Neural progenitor cell (in vitro differentiated cells): ENCODE measurements at regions not wholly inside any gene's neighbourhood (a gene's known extent, or its start where the extent isn't known, plus 50 kb on each side); places are given as distances from the start of the nearest gene placed in this dataset.

Experiments
- CTCF ChIP-seq: fragments of 200-600 bp; sonication (generic); IDR thresholded peaks from 2 replicates; pipeline ENCODE4 v1.5.1; 2017; ENCODE audit warnings: antibody characterized with exemption, mild to moderate bottlenecking
- EZH2 ChIP-seq: fragments of 200-600 bp; sonication (generic); IDR thresholded peaks from 2 replicates; pipeline ENCODE4 v1.6.1; 2017; ENCODE audit warnings: antibody characterized with exemption, mild to moderate bottlenecking, moderate library complexity
- EZH2phosphoT487 ChIP-seq: fragments of 200-600 bp; sonication (generic); IDR thresholded peaks from 2 replicates; pipeline ENCODE4 v1.6.1; 2017; ENCODE audit warnings: antibody characterized with exemption

- TF ChIP-seq CTCF (no peak), EZH2 (no peak), EZH2phosphoT487 (no peak)
Observed at GRCh38 chr16:75810342-75810741, 84.1 kb upstream of the CPHXL start.
